NCI-H146 treated with DMSO at 0.1 percent for 48 hours (cell line): ENCODE measurements at regions not wholly inside any gene's neighbourhood (a gene's known extent, or its start where the extent isn't known, plus 50 kb on each side); places are given as distances from the start of the nearest gene placed in this dataset.
"Not testable (repeated sequence)": the region's sequence is repeated elsewhere in the genome, so short reads cannot be mapped to it uniquely, and the experiment has no call there.

ENCODE experiments used
- DNase-seq: peaks from one replicate; lab custom pipeline; 2025; ENCODE audit not compliant: unreplicated experiment; lab: John Stamatoyannopoulos, UW

GRCh38 chr10:61818251-61818650 is 83.2 kb upstream of the ARID5B start:
- DNase-seq: not testable (repeated sequence)

- no peak for DNase-seq
Observed at GRCh38 chr10:61819208-61819607, 82.3 kb upstream of the ARID5B start.

GRCh38 chr10:61821153-61821552 is 80.3 kb upstream of the ARID5B start:
- DNase-seq: no peak

GRCh38 chr10:61821693-61822092 is 79.8 kb upstream of the ARID5B start:
- no peak for DNase-seq

GRCh38 chr10:61822096-61822495 is 79.4 kb upstream of the ARID5B start:
- DNase-seq: no peak

GRCh38 chr10:61822781-61823230 is 78.7 kb upstream of the ARID5B start:
- DNase-seq: no peak

- DNase-seq: no peak
Observed at GRCh38 chr10:61825001-61825400, 76.5 kb upstream of the ARID5B start.

GRCh38 chr10:61825628-61826027 is 75.9 kb upstream of the ARID5B start:
- no peak for DNase-seq

GRCh38 chr10:61828034-61828433 is 73.5 kb upstream of the ARID5B start:
- no peak for DNase-seq

- no peak for DNase-seq
Observed at GRCh38 chr10:61828788-61829187, 72.7 kb upstream of the ARID5B start.

- no peak for DNase-seq
Observed at GRCh38 chr10:61830072-61830845, 71.2 kb upstream of the ARID5B start.

- DNase-seq: no peak
Observed at GRCh38 chr10:61830846-61831273, 70.6 kb upstream of the ARID5B start.

GRCh38 chr10:61832866-61833481 is 68.5 kb upstream of the ARID5B start:
- no peak for DNase-seq

GRCh38 chr10:61834519-61834918 is 67.0 kb upstream of the ARID5B start:
- no peak for DNase-seq

GRCh38 chr10:61835069-61835945 is 66.2 kb upstream of the ARID5B start:
- DNase-seq: peak; percentile 17

- DNase-seq: no peak
Observed at GRCh38 chr10:61835946-61836887, 65.3 kb upstream of the ARID5B start.

GRCh38 chr10:61836888-61837754 is 64.4 kb upstream of the ARID5B start:
- DNase-seq: no peak

GRCh38 chr10:61837755-61838171 is 63.7 kb upstream of the ARID5B start:
- no peak for DNase-seq

GRCh38 chr10:61839916-61840315 is 61.6 kb upstream of the ARID5B start:
- no peak for DNase-seq
